Stimulated activated effector memory CD8-positive, alpha-beta T cell treated with anti-CD3 and anti-CD28 coated beads, Interleukin-12 subunit alpha, Interleukin-12 subunit beta, amount 100 ng/mL, for 72 hours (primary cell): ENCODE measurements at regions not wholly inside any gene's neighbourhood (a gene's known extent, or its start where the extent isn't known, plus 50 kb on each side); places are given as distances from the start of the nearest gene placed in this dataset.

ENCODE experiments used
- ATAC-seq: fragments of 150-1000 bp; cut with Tn5 transposase; 2 replicates; pipeline ENCODE4 v1.10.0; 2021
- DNase-seq, 2 donors: peaks; one replicate each; pipeline ENCODE4 v3.0.0; 2021 to 2022; ENCODE audit warnings: low spot score in 2 of 2
- H3K27ac Mint-ChIP-seq: one replicate; pipeline ENCODE4 v1.8.0; 2022; ENCODE audit warnings: mild to moderate bottlenecking, mixed read lengths
- H3K36me3 Mint-ChIP-seq: one replicate; pipeline ENCODE4 v1.8.0; 2022; ENCODE audit warnings: mild to moderate bottlenecking, mixed read lengths
- H3K4me1 Mint-ChIP-seq: one replicate; pipeline ENCODE4 v1.8.0; 2022; ENCODE audit warnings: mixed read lengths
- H3K4me3 Mint-ChIP-seq: one replicate; pipeline ENCODE4 v1.8.0; 2022; ENCODE audit warnings: mild to moderate bottlenecking, mixed read lengths
- H3K9me3 Mint-ChIP-seq: one replicate; pipeline ENCODE4 v1.8.0; 2022; ENCODE audit warnings: mixed read lengths

- ATAC-seq (no peak), DNase-seq (no peak)
- Mint-ChIP-seq H3K4me3 (no peak overlapping the region), H3K27ac (no peak overlapping the region), H3K4me1 (no peaks in the 10 kb centered on the region), H3K9me3 (peaks cover 28% of the 10 kb centered on the region), H3K36me3 (no peaks in the 10 kb centered on the region)
Observed at GRCh38 chr13:64377606-64378005, 2852.5 kb downstream of the PCDH9 start.

- Mint-ChIP-seq H3K4me1 (no peaks in the 10 kb centered on the region), H3K36me3 (no peaks in the 10 kb centered on the region), H3K27ac (no peak overlapping the region), H3K9me3 (peaks cover 27% of the 10 kb centered on the region), H3K4me3 (no peak overlapping the region)
- DNase-seq (no peak), ATAC-seq (no peak)
Observed at GRCh38 chr13:64371461-64371860, 2858.7 kb downstream of the PCDH9 start.

DNA sequence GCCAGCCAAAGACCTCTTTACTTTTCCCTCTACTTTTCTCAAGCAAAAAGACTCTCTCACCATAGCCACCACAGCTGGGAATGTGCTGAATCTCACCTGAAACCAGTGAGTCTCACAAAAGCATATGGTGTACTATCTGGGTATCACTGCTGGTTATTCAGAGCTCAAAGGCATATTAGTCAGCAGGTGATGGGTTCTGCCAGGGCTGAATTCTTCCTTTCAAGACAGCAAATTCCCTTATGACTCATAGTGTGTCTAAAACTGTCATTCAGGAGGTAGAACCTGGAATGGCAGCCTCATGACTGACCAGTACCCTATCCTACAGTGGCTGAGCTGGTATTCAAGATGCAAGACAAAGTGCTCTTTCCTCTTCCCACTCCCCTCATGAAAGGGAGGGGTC, 2859.1 kb downstream of the PCDH9 start:
- DNase-seq (no peak), ATAC-seq (no peak)
- Mint-ChIP-seq H3K36me3 (no peaks in the 10 kb centered on the region), H3K4me3 (no peak overlapping the region), H3K4me1 (no peaks in the 10 kb centered on the region), H3K27ac (no peak overlapping the region), H3K9me3 (peaks cover 31% of the 10 kb centered on the region)

GRCh38 chr13:64369121-64369520, 2861.0 kb downstream of the PCDH9 start:
- no peak for ATAC-seq
- Mint-ChIP-seq H3K4me1 (no peaks in the 10 kb centered on the region), H3K36me3 (no peaks in the 10 kb centered on the region), H3K4me3 (no peak overlapping the region), H3K9me3 (peaks cover 25% of the 10 kb centered on the region), H3K27ac (no peak overlapping the region)
- DNase-seq = no peak

DNA sequence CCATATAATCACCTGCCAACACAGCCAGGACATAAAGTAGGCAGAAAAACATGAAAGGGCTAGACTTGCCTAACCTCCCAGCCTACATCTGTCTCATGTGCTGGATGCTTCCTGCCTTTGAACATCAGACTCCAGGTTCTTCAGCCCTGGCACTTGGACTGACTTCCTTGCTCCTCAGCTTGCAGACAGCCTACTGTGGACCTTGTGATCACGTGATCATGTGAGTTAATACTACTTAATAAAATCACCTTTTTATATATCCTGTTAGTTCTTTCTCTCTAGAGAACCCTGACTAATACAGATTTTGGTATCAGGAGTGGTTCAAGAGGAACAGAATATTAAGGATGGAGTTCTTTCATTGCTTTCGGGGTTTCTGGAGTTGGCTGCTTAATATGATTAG, 2867.6 kb downstream of the PCDH9 start:
- no peak for DNase-seq
- Mint-ChIP-seq H3K4me1 (no peaks in the 10 kb centered on the region), H3K4me3 (no peak overlapping the region)

GRCh38 chr13:64347664-64348063, 2882.5 kb downstream of the PCDH9 start:
- DNase-seq = no peak
- Mint-ChIP-seq H3K9me3 (peaks cover 21% of the 10 kb centered on the region), H3K27ac (no peak overlapping the region), H3K36me3 (no peaks in the 10 kb centered on the region), H3K4me1 (no peaks in the 10 kb centered on the region), H3K4me3 (no peak overlapping the region)
- no peak for ATAC-seq

More for the DNA sequence above, 2867.6 kb downstream of the PCDH9 start:
- Mint-ChIP-seq H3K36me3 (no peaks in the 10 kb centered on the region), H3K27ac (no peak overlapping the region), H3K9me3 (peaks cover 19% of the 10 kb centered on the region)
- ATAC-seq = no peak

DNA sequence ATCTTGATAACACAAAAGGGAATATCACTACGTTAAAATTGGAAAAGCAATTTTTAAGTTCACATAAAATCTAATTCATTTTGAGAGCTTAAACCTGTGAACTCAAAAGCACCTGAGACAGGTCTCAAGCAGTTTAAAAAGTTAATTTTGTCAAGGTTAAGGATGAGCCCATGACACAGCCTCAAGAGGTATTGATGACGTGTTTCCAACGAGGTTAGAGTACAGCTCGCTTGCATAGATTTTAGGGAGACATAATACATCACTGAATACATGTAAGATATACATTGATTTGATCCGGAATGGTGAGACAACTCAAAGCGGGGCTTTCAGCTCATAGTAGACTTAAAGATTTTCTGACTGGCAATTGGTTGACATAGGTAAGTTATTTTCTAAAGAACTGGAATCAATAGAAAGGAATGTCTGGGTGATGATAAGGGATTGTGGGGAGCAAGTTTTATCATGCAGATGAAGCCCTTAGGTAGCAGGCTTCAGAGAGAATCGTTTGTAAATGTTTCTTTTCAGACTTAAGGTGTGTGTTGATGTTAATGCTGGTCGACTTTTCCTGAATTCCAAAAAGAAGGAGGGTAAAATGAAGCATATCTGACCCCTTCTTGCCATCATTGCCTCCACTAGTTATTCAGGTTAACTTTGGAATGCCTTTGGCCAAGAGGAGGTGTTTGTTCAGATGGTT, 2890.6 kb downstream of the PCDH9 start:
- Mint-ChIP-seq H3K4me1 (no peaks in the 10 kb centered on the region), H3K36me3 (no peaks in the 10 kb centered on the region), H3K9me3 (peaks cover 18% of the 10 kb centered on the region), H3K27ac (no peak overlapping the region), H3K4me3 (no peak overlapping the region)
- DNase-seq = no peak
- no peak for ATAC-seq

- Mint-ChIP-seq H3K36me3 (no peaks in the 10 kb centered on the region), H3K4me3 (no peak overlapping the region), H3K4me1 (no peaks in the 10 kb centered on the region), H3K27ac (no peak overlapping the region), H3K9me3 (peaks cover 21% of the 10 kb centered on the region)
- ATAC-seq = no peak
- no peak for DNase-seq
Observed at GRCh38 chr13:64338671-64339070, 2891.5 kb downstream of the PCDH9 start.

GRCh38 chr13:64333888-64334287, 2896.2 kb downstream of the PCDH9 start:
- Mint-ChIP-seq H3K36me3 (no peaks in the 10 kb centered on the region), H3K4me1 (no peaks in the 10 kb centered on the region), H3K4me3 (no peak overlapping the region), H3K27ac (no peak overlapping the region), H3K9me3 (peaks cover 9% of the 10 kb centered on the region)
- DNase-seq (no peak), ATAC-seq (no peak)

DNA sequence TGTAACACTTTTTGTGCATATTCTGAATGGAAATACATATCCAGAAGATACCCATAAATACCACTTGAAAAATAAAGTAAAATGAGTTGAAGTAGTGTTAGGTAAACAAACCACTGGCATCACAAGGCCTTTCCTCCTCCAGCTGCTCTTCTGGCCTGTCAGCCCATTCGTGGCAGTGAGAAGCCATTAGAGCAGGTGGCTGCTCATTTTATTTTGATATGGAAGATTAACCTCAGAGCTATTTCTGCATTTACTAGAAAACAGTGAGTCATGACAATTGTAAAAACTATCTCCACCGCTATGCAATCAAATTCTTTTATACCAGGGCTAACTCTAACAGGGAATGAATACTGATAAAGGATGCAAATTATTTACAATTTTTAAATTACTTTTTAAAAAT, 2898.1 kb downstream of the PCDH9 start:
- no peak overlapping the region for H3K27ac Mint-ChIP-seq
- H3K4me1 Mint-ChIP-seq = no peaks in the 10 kb centered on the region
- H3K4me3 Mint-ChIP-seq = no peak overlapping the region
- ATAC-seq = no peak
- no peaks in the 10 kb centered on the region for H3K36me3 Mint-ChIP-seq
- H3K9me3 Mint-ChIP-seq = peaks cover 13% of the 10 kb centered on the region
- DNase-seq = no peak

DNA sequence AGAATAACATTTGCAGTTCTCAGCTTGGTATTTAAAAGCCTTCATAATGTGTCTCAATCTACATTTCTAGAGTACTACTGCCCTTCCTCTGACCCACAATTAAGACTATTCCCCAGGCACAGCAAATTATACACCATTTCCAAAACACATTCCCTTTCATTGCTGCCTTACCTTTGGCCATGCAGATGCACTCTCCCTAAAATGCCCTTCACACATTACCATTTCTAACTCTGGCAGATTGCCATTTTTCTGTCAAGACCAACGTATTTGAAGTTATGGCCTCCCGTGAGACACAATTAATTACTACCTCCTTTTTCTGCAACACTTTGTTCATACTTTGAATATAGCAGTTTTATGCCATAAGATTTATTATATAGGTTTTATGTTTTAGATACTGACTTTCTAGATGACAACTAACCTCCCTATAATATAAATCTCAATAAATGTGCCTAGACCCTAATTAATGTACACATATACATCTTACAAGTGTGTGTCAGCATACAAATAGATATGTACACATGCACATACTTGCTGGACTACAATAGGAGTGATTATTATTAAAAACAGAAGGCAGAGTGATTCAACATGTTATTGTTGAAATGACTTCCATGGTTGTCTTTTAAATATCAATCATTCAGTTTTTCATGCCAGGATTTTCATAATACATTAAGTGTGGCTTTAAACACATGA, 2902.5 kb downstream of the PCDH9 start:
- DNase-seq (no peak), ATAC-seq (no peak)
- H3K4me3 Mint-ChIP-seq = no peak overlapping the region
- no peak overlapping the region for H3K27ac Mint-ChIP-seq
- H3K9me3 Mint-ChIP-seq = peaks cover 15% of the 10 kb centered on the region
- H3K36me3 Mint-ChIP-seq = no peaks in the 10 kb centered on the region
- no peaks in the 10 kb centered on the region for H3K4me1 Mint-ChIP-seq

DNA sequence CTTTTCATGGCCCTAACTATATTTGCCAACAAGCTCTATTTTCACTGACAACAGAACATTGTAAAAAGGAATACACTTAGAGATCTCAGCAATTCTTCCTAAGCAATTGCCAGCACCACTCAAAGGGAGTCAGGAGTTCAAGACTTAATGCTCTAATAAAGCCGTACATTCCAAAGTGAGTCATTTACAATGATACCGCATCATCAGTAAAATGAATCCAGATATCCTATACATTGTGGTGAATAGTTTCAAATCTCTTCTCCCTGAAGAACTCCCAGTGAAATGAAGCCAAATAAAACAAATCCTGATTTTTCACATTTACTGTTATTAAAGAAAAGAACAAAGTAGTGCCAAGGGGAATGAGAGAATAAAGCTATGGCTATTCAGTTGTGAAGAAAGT, 2898.7 kb upstream of the PCDH20 start:
- Mint-ChIP-seq H3K9me3 (peaks cover 6% of the 10 kb centered on the region), H3K4me3 (no peak overlapping the region), H3K36me3 (no peaks in the 10 kb centered on the region), H3K4me1 (no peaks in the 10 kb centered on the region), H3K27ac (no peak overlapping the region)
- DNase-seq (no peak), ATAC-seq (no peak)

DNA sequence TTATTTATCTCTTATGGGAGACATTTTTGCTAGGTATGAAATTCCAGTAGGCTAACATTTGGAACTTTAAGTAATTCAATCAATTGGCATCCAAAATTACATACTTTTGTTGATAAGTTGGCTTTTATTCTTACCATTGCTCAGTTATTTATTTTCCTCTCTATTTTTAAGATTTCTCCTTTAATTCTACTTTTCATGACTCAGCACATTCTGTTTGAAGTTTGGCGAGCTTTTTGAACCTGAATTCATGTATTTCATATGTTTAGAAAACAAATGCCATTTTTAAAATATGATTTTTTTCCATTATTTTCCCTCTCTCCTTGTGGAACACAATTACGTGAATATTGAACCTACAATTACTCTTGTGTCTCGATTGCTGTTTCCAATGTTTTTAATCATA, 2896.3 kb upstream of the PCDH20 start:
- no peak for DNase-seq
- H3K36me3 Mint-ChIP-seq = no peaks in the 10 kb centered on the region
- H3K4me3 Mint-ChIP-seq = no peak overlapping the region
- no peak overlapping the region for H3K27ac Mint-ChIP-seq
- ATAC-seq = no peak
- peaks cover 10% of the 10 kb centered on the region for H3K9me3 Mint-ChIP-seq
- no peaks in the 10 kb centered on the region for H3K4me1 Mint-ChIP-seq

GRCh38 chr13:64311112-64311511, 2895.5 kb upstream of the PCDH20 start:
- no peaks in the 10 kb centered on the region for H3K36me3 Mint-ChIP-seq
- H3K4me3 Mint-ChIP-seq = no peak overlapping the region
- no peaks in the 10 kb centered on the region for H3K4me1 Mint-ChIP-seq
- DNase-seq (no peak), ATAC-seq (no peak)
- no peak overlapping the region for H3K27ac Mint-ChIP-seq
- peaks cover 7% of the 10 kb centered on the region for H3K9me3 Mint-ChIP-seq

DNA sequence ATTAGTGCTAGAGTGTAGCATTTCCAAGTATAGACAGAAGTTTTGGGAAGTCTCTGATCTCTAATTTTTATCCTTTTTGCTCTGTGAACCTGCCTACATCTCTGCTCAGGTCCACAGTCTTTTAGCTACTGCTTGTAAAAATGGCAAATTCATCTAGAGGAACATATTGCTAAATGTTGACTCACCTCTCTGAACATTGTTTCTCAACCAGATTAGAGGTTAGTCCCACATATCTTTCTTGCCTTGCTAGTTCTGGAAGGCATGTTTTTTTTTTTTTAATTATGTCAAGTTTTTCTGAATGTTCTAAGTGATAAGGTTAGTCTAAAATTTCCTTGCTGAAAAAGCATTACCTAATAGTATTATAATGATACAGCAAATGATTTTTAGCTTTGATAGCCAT, 2889.6 kb upstream of the PCDH20 start:
- no peaks in the 10 kb centered on the region for H3K36me3 Mint-ChIP-seq
- DNase-seq (no peak), ATAC-seq (no peak)
- no peak overlapping the region for H3K4me3 Mint-ChIP-seq
- H3K4me1 Mint-ChIP-seq = no peaks in the 10 kb centered on the region
- no peak overlapping the region for H3K27ac Mint-ChIP-seq
- peaks cover 7% of the 10 kb centered on the region for H3K9me3 Mint-ChIP-seq

DNA sequence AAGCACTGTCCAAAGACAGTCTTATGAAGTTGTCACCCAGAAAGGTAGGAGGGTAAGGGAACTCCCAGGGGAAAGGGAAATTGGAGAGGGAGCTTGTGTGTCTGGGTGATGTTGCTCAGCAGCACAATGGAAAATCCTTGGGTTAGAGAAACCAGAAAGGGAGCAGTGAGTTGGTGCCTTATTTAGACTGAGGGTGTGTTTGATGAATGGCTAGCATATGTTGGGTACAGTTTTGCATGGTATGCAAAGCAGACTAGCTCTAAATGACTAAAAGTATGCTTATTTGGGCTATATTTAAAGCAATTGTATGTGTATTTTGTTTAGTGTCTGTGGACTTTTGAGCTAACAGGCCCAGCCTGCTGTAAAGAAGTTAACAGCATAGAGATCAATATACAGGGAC, 2884.6 kb upstream of the PCDH20 start:
- Mint-ChIP-seq H3K4me1 (no peaks in the 10 kb centered on the region), H3K4me3 (no peak overlapping the region), H3K36me3 (no peaks in the 10 kb centered on the region), H3K9me3 (peaks cover 3% of the 10 kb centered on the region), H3K27ac (no peak overlapping the region)
- DNase-seq = no peak
- ATAC-seq = no peak
